ENCODE measurements at regions not wholly inside any gene's neighbourhood (a gene's known extent, or its start where the extent isn't known, plus 50 kb on each side); places are given as distances from the start of the nearest gene placed in this dataset.

GRCh38 chr10:27392606-27393005, 111.5 kb upstream of the RAB18 start:
- DNase-seq (ENCODE audit: low read depth): no peak
- no peak for TF ChIP-seq CTCF (conservative IDR thresholded peaks at IDR 0.05; ENCODE audit: control insufficient read depth, insufficient read depth, low read depth, low read length)
- H3K4me3 ChIP-seq (ENCODE audit: control insufficient read depth, low read depth, low read length): no peak overlapping the region

- no peak for DNase-seq (ENCODE audit: low read depth)
- H3K4me3 ChIP-seq (ENCODE audit: control insufficient read depth, low read depth, low read length): no peak overlapping the region
- TF ChIP-seq CTCF (conservative IDR thresholded peaks at IDR 0.05; ENCODE audit: control insufficient read depth, insufficient read depth, low read depth, low read length): no peak
These were observed 112.2 kb upstream of the RAB18 start for GRCh38 chr10:27391916-27392315.

DNA sequence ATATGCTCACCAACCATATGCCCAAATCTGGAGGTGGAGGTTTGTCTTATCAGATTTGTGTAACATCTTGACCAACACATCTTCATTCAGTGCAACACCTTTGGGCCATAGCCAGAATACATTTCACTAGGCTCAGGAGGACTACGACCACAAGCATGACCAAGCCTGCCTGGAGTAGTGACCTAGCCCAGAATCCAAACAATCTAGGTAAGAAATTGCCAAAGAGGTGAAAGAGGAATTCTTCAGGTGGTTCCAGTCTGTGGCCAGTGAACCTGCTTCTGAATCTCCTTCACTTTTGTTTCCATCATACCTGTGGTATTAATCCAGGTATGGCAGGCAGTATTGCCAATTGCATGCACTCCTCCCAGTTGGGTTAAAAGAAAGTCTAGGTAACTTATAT, 112.8 kb upstream of the RAB18 start:
- peak; percentile 16 for DNase-seq (ENCODE audit: low read depth)
- no peak for TF ChIP-seq CTCF (conservative IDR thresholded peaks at IDR 0.05; ENCODE audit: control insufficient read depth, insufficient read depth, low read depth, low read length)
- H3K4me3 ChIP-seq (ENCODE audit: control insufficient read depth, low read depth, low read length): no peak overlapping the region

DNA sequence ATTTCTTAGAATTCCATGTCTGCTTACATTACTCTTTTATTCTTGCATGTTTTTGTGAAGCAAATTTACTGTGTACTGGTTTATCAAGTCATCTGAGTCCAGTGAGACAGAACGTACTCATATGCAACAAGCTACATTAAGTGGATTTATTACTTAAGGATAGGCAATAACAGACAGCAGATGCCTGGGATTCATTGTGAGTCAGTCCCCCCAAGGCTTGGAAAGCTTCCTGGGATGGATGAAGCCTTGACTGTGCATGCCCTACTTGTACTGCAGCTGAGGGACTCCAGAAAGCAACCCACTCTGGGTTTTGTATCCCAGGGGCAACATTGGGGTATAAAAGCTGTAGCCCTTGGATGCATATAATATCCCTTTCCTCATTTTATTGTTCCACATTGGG, 113.4 kb upstream of the RAB18 start:
- DNase-seq (ENCODE audit: low read depth): peak; percentile 95
- H3K4me3 ChIP-seq (ENCODE audit: control insufficient read depth, low read depth, low read length): no peak overlapping the region
- no peak for TF ChIP-seq CTCF (conservative IDR thresholded peaks at IDR 0.05; ENCODE audit: control insufficient read depth, insufficient read depth, low read depth, low read length)

DNA sequence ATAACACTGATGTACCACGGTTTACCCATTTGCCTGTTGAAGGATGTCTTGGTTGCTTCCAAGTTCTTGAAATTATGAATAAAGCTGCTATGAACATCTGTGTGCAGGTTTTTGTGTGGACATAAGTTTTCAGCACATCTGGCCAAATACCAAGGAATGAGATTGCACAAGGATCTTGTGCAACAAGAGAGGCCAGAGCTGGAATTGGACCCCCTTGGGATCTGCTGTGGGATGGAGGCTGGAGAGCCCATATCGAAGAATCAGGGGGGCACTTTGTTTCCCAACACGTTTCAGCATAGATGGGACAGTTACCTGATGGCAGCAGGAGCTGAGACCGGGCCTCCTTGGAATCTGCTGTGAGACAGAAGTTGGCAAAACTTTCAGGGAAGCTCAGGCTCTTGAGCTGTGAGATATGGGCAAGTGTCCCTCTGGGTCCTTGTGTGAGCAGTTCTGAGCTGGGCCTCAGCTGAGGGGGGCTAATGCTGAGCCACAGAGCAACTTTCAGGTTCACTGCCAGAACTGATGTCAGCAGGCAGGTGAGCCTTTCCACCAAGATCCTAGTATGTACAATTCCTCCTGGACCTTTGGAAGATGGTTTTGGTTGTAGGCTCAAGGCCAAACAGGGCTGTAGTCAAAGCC, 115.2 kb upstream of the RAB18 start:
- no peak overlapping the region for H3K4me3 ChIP-seq (ENCODE audit: control insufficient read depth, low read depth, low read length)
- peak; percentile 90 for DNase-seq (ENCODE audit: low read depth)
- TF ChIP-seq CTCF (conservative IDR thresholded peaks at IDR 0.05; ENCODE audit: control insufficient read depth, insufficient read depth, low read depth, low read length): no peak

DNA sequence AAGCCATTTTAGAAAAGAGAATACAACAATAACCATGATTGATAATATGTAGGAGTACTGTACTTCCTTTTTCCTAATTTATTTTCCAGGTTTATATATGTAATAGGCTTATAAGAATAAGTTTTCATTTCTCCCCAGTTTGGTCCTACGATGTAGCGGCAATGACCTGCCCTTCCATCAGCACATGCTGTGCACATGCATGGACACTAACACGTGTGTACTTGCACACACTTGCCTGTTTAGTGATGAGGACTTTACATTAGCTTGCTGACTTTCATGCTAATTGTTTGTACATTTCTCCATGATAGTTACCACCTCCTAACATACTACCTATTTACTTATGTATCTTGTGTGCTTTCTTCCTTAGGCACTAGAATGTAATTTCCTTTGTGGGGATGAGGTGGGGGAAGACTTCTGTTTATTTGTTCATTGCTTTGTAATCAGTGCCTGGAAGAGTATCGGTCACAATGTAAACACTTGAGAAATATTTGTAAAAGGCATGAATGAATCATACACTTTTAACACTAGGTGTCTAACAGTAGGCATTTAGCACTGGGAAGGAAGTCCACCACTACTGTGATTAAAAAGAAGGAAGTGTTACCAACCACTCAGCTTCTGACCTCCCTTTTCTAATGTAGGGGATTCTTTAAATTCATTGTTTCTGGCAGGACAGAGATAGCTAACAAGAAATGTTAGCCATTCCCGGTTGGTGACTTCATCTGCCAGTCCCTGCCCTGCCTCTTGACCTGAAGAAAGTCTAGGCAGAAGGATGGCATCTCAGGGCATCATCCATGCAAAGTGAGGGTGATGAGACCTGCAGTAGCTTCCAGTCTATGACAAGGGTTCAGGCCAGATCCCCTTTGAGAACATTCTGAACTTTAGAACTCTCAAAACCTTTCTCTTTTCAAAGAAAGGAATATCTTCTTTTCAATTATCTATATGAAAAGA, 120.2 kb upstream of the RAB18 start:
- TF ChIP-seq CTCF (conservative IDR thresholded peaks at IDR 0.05; ENCODE audit: control insufficient read depth, insufficient read depth, low read depth, low read length): no peak
- DNase-seq (ENCODE audit: low read depth): peak; percentile 38

More for the DNA sequence above, 120.2 kb upstream of the RAB18 start:
- no peak overlapping the region for H3K4me3 ChIP-seq (ENCODE audit: control insufficient read depth, low read depth, low read length)

All from fibroblast of mammary gland (primary cell).